GM23338 (cell line): ENCODE measurements at regions not wholly inside any gene's neighbourhood (a gene's known extent, or its start where the extent isn't known, plus 50 kb on each side); places are given as distances from the start of the nearest gene placed in this dataset.

Source experiments
- EZH2 ChIP-seq: fragments of 200-600 bp; sonication (generic); IDR thresholded peaks from one replicate; pipeline ENCODE4 v1.8.0; 2017; ENCODE audit warnings: antibody characterized with exemption, mild to moderate bottlenecking, low read depth; ENCODE audit not compliant: unreplicated experiment
- EZH2phosphoT487 ChIP-seq: fragments of 200-600 bp; sonication (generic); IDR thresholded peaks from one replicate; pipeline ENCODE4 v1.8.1; 2018; ENCODE audit warnings: antibody characterized with exemption; ENCODE audit not compliant: unreplicated experiment
- NANOG ChIP-seq: IDR thresholded peaks from 2 replicates; pipeline ENCODE4 v1.6.1; 2016; ENCODE audit warnings: antibody characterized with exemption, borderline replicate concordance
- POLR2AphosphoS5 ChIP-seq: IDR thresholded peaks from 2 replicates; pipeline ENCODE4 v1.6.1; 2016; ENCODE audit warnings: antibody characterized with exemption, low read depth
- REST ChIP-seq: IDR thresholded peaks from one replicate; pipeline ENCODE4 v1.6.1; 2018; ENCODE audit warnings: antibody characterized with exemption; ENCODE audit not compliant: unreplicated experiment
- ZNF114 ChIP-seq: fragments of 250-450 bp; sonication (Bioruptor Pico); IDR thresholded peaks from 2 replicates; pipeline ENCODE4 v1.5.0; 2020; ENCODE audit warnings: mild to moderate bottlenecking, moderate library complexity
- ZNF331 ChIP-seq: fragments of 250-450 bp; sonication (Bioruptor Pico); IDR thresholded peaks from 2 replicates; pipeline ENCODE4 v1.5.0; 2020; ENCODE audit warnings: low read depth, mild to moderate bottlenecking, moderate library complexity
- TF ChIP-seq, protein P1 (sequence below), 2 experiments: fragments of 200-600 bp in 1 of 2; sonication (generic) in 1 of 2; conservative IDR thresholded peaks; 2 replicates each; pipeline versions ENCODE4 v1.5.1 to v1.6.1; 2016 to 2017; ENCODE audit warnings: antibody characterized with exemption in 2 of 2, low read depth in 2 of 2, mild to moderate bottlenecking in 2 of 2, moderate library complexity in 1 of 2

GRCh38 chr2:164091673-164092072 lies 355.9 kb upstream of the FIGN start:
- TF ChIP-seq, protein P1, sequence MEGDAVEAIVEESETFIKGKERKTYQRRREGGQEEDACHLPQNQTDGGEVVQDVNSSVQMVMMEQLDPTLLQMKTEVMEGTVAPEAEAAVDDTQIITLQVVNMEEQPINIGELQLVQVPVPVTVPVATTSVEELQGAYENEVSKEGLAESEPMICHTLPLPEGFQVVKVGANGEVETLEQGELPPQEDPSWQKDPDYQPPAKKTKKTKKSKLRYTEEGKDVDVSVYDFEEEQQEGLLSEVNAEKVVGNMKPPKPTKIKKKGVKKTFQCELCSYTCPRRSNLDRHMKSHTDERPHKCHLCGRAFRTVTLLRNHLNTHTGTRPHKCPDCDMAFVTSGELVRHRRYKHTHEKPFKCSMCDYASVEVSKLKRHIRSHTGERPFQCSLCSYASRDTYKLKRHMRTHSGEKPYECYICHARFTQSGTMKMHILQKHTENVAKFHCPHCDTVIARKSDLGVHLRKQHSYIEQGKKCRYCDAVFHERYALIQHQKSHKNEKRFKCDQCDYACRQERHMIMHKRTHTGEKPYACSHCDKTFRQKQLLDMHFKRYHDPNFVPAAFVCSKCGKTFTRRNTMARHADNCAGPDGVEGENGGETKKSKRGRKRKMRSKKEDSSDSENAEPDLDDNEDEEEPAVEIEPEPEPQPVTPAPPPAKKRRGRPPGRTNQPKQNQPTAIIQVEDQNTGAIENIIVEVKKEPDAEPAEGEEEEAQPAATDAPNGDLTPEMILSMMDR (conservative IDR thresholded peaks at IDR 0.05; ENCODE audit: low read depth in 2 of 2) = no peak
- no peak for TF ChIP-seq ZNF331 (CRISPR knock-in tag)
- no peak for TF ChIP-seq POLR2AphosphoS5
- TF ChIP-seq EZH2phosphoT487 = no peak
- no peak for TF ChIP-seq EZH2
- TF ChIP-seq NANOG = no peak
- TF ChIP-seq ZNF114 (CRISPR knock-in tag) = no peak
- no peak for TF ChIP-seq REST
